HG02840 (cell line): ENCODE measurements at regions not wholly inside any gene's neighbourhood (a gene's known extent, or its start where the extent isn't known, plus 50 kb on each side); places are given as distances from the start of the nearest gene placed in this dataset.

Experiments
- ATAC-seq: cut with Tn5 transposase; IDR thresholded peaks from one replicate; pipeline ENCODE4 v1.9.1; 2021; ENCODE audit warnings: mild to moderate bottlenecking, moderate library complexity, moderate number of reproducible peaks; ENCODE audit not compliant: unreplicated experiment, low FRiP score

- ATAC-seq: no peak
Observed at GRCh38 chr6:67633058-67633457, 1002.0 kb upstream of the ADGRB3 start.

DNA sequence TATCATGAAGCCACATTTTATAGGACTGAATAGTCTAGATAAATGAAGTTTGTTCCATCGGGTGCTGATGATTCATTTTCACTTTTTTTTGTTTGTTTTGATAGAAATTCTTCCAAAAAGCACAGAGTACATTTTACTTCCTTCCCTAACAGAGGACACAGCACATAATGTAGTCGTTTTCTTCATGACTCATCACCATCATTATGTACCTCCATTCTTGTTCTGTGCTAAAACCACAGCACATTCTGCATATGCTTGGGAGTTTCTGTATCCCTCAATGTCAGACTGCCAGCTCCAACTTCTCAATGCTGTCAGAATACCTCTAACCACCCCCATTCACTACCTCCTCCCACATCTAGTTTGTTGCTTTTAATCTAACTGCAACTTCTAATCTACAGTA lies 1004.9 kb upstream of the ADGRB3 start:
- no peak for ATAC-seq

- no peak for ATAC-seq
Observed at GRCh38 chr6:67629258-67629657, 1005.8 kb upstream of the ADGRB3 start.

GRCh38 chr6:67615796-67616195 lies 1019.3 kb upstream of the ADGRB3 start:
- no peak for ATAC-seq

DNA sequence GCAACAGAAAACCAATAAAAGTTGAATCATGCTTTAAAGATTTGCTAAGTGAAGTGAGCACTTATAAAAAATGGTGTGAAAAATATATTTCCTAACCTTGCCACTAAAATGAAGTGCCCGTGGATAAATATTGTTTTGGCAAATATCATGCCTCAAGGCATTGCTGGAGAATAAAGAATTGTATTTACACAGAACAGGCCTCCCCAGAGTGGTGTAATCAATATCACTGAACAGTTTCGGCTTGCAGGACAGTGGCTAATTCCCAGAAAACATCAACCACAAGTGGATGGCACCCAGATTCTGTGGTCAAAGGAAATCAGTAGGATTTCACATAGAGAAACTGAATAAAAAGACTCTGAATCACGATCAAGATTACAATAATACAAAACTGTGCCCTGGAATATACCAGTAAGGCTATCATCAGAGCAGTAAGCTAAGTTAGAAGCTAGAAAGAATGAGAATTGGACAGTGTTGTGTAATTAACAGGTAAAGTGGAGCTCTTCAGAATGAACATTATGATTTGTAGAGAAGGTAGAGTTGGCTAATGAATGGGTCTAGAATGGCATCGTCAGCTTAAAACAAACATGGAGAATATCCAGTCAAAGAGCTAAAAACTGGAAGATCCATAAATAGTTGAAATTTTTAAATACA lies 1026.9 kb upstream of the ADGRB3 start:
- ATAC-seq: no peak

- no peak for ATAC-seq
Observed at GRCh38 chr6:67606906-67607828, 1027.9 kb upstream of the ADGRB3 start.

DNA sequence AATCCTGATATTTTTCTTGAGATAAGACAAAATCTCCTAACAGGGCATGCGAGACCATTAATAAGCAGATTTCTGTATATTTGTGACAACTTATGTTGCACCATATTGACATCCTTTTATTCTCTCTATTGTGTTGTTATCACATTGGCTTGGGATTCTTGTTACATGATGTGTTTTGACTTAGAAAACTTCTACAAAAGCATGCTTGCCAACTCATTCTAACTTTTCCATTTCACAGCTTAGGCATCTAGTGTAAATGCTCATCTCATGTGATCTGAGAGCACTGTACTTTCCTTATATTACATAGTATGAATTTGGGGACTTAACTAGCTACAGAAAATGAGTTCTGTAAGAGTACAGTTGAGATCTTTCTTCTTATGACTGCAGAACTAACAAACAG lies 1040.7 kb upstream of the ADGRB3 start:
- ATAC-seq: no peak

DNA sequence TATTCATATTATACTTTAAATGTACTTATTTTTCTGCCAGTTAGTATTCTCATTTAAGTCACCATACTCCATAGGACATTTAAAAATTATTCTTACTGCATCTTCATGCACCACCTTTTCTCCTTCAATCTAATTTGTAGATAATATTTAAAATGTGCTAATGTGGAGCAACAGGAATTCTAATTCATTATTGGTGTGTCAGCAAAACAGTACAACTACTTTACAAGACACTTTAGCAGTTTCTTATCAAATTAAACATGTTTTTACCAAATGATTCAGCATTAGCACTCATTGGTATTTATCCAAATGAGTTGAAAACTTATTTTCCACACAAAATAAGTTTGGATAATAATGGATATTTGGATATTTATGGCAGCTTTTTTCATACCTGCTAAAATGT lies 1041.8 kb upstream of the ADGRB3 start:
- ATAC-seq: no peak

GRCh38 chr6:67591910-67592309 lies 1043.2 kb upstream of the ADGRB3 start:
- ATAC-seq: no peak

DNA sequence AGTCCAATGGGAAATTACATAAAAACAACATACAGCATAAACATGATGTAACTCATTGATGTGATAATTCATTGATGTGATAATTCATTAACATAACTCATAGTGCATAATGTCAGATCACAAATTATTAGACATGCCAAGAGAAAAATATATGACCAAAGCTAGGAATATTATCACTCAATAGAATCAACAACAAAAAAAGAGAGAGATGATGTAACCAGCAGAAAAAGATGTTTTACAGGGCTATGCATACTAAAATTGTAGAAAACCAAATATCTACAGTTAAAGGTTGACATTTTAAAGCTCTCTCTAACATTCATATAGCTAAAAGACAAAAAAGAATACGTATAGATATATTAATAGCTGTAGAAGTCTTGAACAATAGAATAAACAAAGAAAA lies 1067.2 kb upstream of the ADGRB3 start:
- no peak for ATAC-seq

- ATAC-seq: no peak
Observed at GRCh38 chr6:67563671-67564070, 1071.4 kb upstream of the ADGRB3 start.

DNA sequence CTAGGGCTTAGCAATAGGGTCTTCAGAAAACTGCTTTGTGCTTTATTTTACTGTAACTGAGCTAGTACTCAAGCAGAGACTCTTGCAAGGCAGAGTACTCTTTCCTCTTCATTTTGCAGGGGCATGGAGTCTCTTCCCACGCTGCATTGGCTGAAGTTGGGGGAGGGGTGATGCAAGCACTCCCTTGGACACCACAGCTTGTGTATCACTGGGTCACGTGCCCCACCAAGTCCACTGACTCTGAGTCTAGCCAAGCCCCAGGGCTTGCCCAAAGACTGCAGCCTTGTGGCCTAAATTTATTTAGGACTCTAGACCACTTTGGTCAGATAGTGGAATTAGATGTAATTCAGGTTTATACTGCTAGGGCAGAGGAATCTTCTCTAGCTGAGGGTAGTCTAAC lies 1075.0 kb upstream of the ADGRB3 start:
- no peak for ATAC-seq

- ATAC-seq: no peak
Observed at GRCh38 chr6:67558985-67559384, 1076.1 kb upstream of the ADGRB3 start.

DNA sequence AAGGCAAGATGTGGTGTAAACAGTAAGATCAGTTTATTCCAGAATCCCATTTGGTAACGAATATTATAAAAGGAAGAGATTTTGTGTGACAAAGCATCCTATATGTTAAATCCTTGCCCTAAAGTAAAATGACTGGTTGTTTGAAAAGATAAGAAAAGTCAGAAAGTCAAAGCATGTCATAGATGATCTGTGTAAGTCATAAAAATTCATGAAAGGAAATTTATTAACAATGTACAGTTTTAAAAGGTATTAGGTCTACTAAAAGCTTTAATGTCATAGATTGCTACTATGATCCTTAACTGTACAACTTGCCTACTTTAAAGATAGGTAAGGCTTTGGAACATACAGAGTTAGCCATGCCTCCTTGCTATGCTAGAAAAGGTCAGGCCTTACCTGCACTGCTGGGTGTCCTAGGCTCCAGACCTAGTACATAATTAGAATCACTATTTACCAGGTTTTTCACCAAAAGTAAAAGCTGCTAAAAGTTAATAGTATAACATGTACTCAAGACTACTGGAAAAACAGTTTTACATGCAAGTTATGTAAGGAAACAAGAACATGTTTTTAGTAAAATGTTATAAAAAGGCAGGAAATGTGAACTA lies 1090.1 kb upstream of the ADGRB3 start:
- ATAC-seq: no peak

- no peak for ATAC-seq
Observed at GRCh38 chr6:67541586-67541985, 1093.5 kb upstream of the ADGRB3 start.

DNA sequence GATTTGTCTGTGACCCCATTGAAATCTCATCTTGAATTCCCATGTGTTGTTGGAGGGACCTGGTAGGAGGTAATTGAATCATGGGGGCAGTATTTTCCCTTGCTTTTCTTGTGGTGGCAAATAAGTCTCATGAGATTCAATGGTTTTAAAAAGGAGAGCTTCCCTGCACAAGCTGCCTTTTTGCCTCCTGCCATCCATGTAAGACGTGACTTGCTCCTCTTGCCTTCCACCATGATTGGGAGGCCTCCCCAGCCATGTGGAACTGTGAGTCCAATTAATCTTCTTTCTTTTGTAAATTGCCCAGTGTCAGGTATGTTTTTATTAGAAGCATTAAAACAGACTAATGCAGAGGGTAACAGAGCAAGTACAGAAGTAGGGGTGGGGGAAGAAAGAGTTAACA lies 1097.0 kb upstream of the ADGRB3 start:
- no peak for ATAC-seq

DNA sequence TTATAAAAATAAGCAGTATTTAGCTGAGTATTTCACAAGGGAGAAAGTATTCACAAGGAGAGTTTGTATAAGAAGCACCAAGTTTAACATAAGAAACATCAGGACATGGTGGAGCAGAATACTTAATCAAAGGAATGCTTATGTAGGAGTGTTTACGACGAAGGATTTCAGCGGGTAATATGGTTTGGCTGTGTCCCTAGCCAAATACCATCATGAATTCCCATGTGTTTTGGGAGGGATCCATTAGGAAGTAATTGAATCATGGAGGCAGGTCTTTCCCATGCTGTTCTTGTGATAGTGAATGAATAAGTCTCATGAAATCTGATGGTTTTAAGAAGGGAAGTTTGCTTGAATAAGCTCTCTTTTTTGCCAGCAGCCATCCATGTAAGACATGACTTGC lies 1099.1 kb upstream of the ADGRB3 start:
- no peak for ATAC-seq

- no peak for ATAC-seq
Observed at GRCh38 chr6:67506352-67506751, 1128.7 kb upstream of the ADGRB3 start.

- no peak for ATAC-seq
Observed at GRCh38 chr6:67501755-67502154, 1133.3 kb upstream of the ADGRB3 start.

GRCh38 chr6:67497749-67498148 lies 1137.3 kb upstream of the ADGRB3 start:
- ATAC-seq: no peak

DNA sequence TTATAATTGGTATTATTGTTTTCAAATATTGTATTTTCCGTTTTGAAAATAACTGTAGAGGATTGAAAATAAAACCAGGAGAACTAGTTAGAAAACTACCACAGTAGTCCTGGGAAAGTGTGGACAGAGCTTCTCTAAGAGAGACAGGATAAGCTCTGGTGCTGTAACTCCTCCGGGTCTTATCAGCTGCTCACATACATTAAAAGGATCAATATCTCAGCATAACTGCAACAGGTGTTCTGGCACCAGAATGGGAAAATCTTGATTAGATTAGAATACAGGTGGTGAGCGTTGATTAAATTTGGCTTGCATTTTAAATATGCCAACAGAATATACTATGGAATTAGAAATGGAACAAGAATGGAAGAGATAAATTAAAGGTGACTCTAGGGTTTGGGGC lies 1138.9 kb upstream of the ADGRB3 start:
- ATAC-seq: no peak

GRCh38 chr6:67493682-67494081 lies 1141.4 kb upstream of the ADGRB3 start:
- no peak for ATAC-seq
